ENCODE measurements at regions not wholly inside any gene's neighbourhood (a gene's known extent, or its start where the extent isn't known, plus 50 kb on each side); places are given as distances from the start of the nearest gene placed in this dataset.

GRCh38 chr3:175911937-175912336 lies 1052.8 kb downstream of the NAALADL2 start:
- TF ChIP-seq CTCF (IDR thresholded peaks at IDR 0.05) (no peak), POLR2A (IDR thresholded peaks at IDR 0.05) (no peak)

Measured in lower leg skin (tissue), 3 donors.